Suprapubic skin (tissue), 4 donors: ENCODE measurements at regions not wholly inside any gene's neighbourhood (a gene's known extent, or its start where the extent isn't known, plus 50 kb on each side); places are given as distances from the start of the nearest gene placed in this dataset.

ENCODE experiments used
- DNase-seq, 2 donors: peaks; one replicate each; pipeline ENCODE4 v3.0.0-alpha.2; 2019; ENCODE audit warnings: low spot score in 2 of 2
- H3K27ac ChIP-seq: fragments of 200-600 bp; sonication (generic); one replicate; pipeline ENCODE4 v1.5.1; 2019
- H3K27me3 ChIP-seq: fragments of 200-600 bp; sonication (generic); one replicate; pipeline ENCODE4 v1.5.1; 2019
- H3K36me3 ChIP-seq: fragments of 200-600 bp; sonication (generic); one replicate; pipeline ENCODE4 v1.5.1; 2019
- H3K4me1 ChIP-seq: fragments of 200-600 bp; sonication (generic); one replicate; pipeline ENCODE4 v1.5.1; 2019
- H3K4me3 ChIP-seq: fragments of 200-600 bp; sonication (generic); one replicate; pipeline ENCODE4 v1.5.1; 2019; ENCODE audit warnings: mild to moderate bottlenecking
- H3K9me3 ChIP-seq: fragments of 200-600 bp; sonication (generic); one replicate; pipeline ENCODE4 v1.5.1; 2019
- CTCF ChIP-seq, 2 donors: fragments of 200-600 bp in 1 of 2; fragments of 450-650 bp in 1 of 2; sonication (generic) in 1 of 2; IDR thresholded peaks; one replicate each; pipeline ENCODE4 v1.5.1; 2016 to 2019; ENCODE audit warnings: antibody characterized with exemption in 2 of 2, mild to moderate bottlenecking in 1 of 2, moderate library complexity in 1 of 2
- EP300 ChIP-seq: sonication (generic); formaldehyde crosslinking; IDR thresholded peaks from one replicate; pipeline ENCODE4 v1.6.1; 2017; ENCODE audit warnings: antibody characterized with exemption
- POLR2A ChIP-seq, 2 donors: fragments of 450-650 bp; IDR thresholded peaks; one replicate each; pipeline ENCODE4 v1.6.1; 2017; ENCODE audit warnings: antibody characterized with exemption in 2 of 2, mild to moderate bottlenecking in 2 of 2, moderate library complexity in 2 of 2
- POLR2AphosphoS5 ChIP-seq, 3 donors: sonication (generic); formaldehyde crosslinking; IDR thresholded peaks; one replicate each; pipeline ENCODE4 v1.6.1; 2017; ENCODE audit warnings: antibody characterized with exemption in 3 of 3
- WGBS: methylation state at CpG from one replicate; pipeline ENCODE4 v1.1.5; 2018; 5-methylcytosine and 5-hydroxymethylcytosine counted together

GRCh38 chr16:6177616-6178180 is 1080.1 kb upstream of the EEF2KMT start:
- Histone ChIP-seq H3K27me3 (no peaks in the 10 kb centered on the region), H3K4me3 (no peak overlapping the region), H3K9me3 (no peaks in the 10 kb centered on the region), H3K27ac (no peak overlapping the region), H3K4me1 (no peaks in the 10 kb centered on the region), H3K36me3 (no peaks in the 10 kb centered on the region)
- no peak for TF ChIP-seq EP300
- TF ChIP-seq POLR2A (IDR thresholded peaks at IDR 0.05), result no peak
- TF ChIP-seq CTCF (IDR thresholded peaks at IDR 0.05), result no peak
- no peak for TF ChIP-seq POLR2AphosphoS5 (IDR thresholded peaks at IDR 0.05)
- no peak for DNase-seq
- 80% methylated on average over 5 of the region's 5 CpGs for whole genome bisulfite sequencing

- no peaks in the 10 kb centered on the region for H3K9me3 ChIP-seq
- WGBS, result 90% methylated on average over 5 of the region's 5 CpGs
- no peaks in the 10 kb centered on the region for H3K36me3 ChIP-seq
- H3K4me1 ChIP-seq, result no peaks in the 10 kb centered on the region
- no peaks in the 10 kb centered on the region for H3K27me3 ChIP-seq
- H3K4me3 ChIP-seq, result no peak overlapping the region
- DNase-seq, result no peak
- no peak overlapping the region for H3K27ac ChIP-seq
- TF ChIP-seq EP300 (no peak), POLR2A (IDR thresholded peaks at IDR 0.05) (no peak), POLR2AphosphoS5 (IDR thresholded peaks at IDR 0.05) (no peak), CTCF (IDR thresholded peaks at IDR 0.05) (no peak)
Measured at GRCh38 chr16:6170022-6170421, 1072.4 kb upstream of the EEF2KMT start.

GRCh38 chr16:6165330-6165979 is 1067.9 kb upstream of the EEF2KMT start:
- no peak for DNase-seq
- no peaks in the 10 kb centered on the region for H3K4me1 ChIP-seq
- no peaks in the 10 kb centered on the region for H3K9me3 ChIP-seq
- no peak overlapping the region for H3K4me3 ChIP-seq
- H3K27ac ChIP-seq, result no peak overlapping the region
- no peaks in the 10 kb centered on the region for H3K36me3 ChIP-seq
- no peaks in the 10 kb centered on the region for H3K27me3 ChIP-seq
- no peak for TF ChIP-seq EP300
- no peak for TF ChIP-seq POLR2A (IDR thresholded peaks at IDR 0.05)
- no peak for TF ChIP-seq POLR2AphosphoS5 (IDR thresholded peaks at IDR 0.05)
- TF ChIP-seq CTCF (IDR thresholded peaks at IDR 0.05), result no peak
- WGBS, result 54% methylated on average over 11 of the region's 11 CpGs

- H3K36me3 ChIP-seq, result no peaks in the 10 kb centered on the region
- no peak overlapping the region for H3K27ac ChIP-seq
- H3K4me3 ChIP-seq, result no peak overlapping the region
- H3K4me1 ChIP-seq, result no peaks in the 10 kb centered on the region
- no peak for TF ChIP-seq CTCF (IDR thresholded peaks at IDR 0.05)
- no peak for TF ChIP-seq POLR2A (IDR thresholded peaks at IDR 0.05)
- TF ChIP-seq POLR2AphosphoS5 (IDR thresholded peaks at IDR 0.05), result no peak
- no peak for TF ChIP-seq EP300
- WGBS, result 89% methylated on average over 10 of the region's 10 CpGs
- no peaks in the 10 kb centered on the region for H3K27me3 ChIP-seq
- no peaks in the 10 kb centered on the region for H3K9me3 ChIP-seq
- no peak for DNase-seq
Measured at GRCh38 chr16:6160871-6161270, 1063.3 kb upstream of the EEF2KMT start.

- TF ChIP-seq POLR2A (IDR thresholded peaks at IDR 0.05), result no peak
- TF ChIP-seq EP300, result no peak
- TF ChIP-seq POLR2AphosphoS5 (IDR thresholded peaks at IDR 0.05), result no peak
- TF ChIP-seq CTCF (IDR thresholded peaks at IDR 0.05), result no peak
- DNase-seq, result no peak
- H3K4me1 ChIP-seq, result no peaks in the 10 kb centered on the region
- H3K9me3 ChIP-seq, result no peaks in the 10 kb centered on the region
- H3K36me3 ChIP-seq, result no peaks in the 10 kb centered on the region
- no peaks in the 10 kb centered on the region for H3K27me3 ChIP-seq
- H3K27ac ChIP-seq, result no peak overlapping the region
- H3K4me3 ChIP-seq, result no peak overlapping the region
- WGBS, result 88% methylated on average over 3 of the region's 3 CpGs
Measured at GRCh38 chr16:6160303-6160702, 1062.7 kb upstream of the EEF2KMT start.
